A549 (cell line): ENCODE measurements at regions not wholly inside any gene's neighbourhood (a gene's known extent, or its start where the extent isn't known, plus 50 kb on each side); places are given as distances from the start of the nearest gene placed in this dataset.

Experiments used
- ATAC-seq, 2 experiments: fragments of 200-7000 bp in 1 of 2; fragments of >200 bp in 1 of 2; cut with Nextera tagmentation in 1 of 2; cut with Tn5 transposase in 1 of 2; 3 replicates each; pipeline versions ENCODE4 v1.8.0 to v1.9.1; 2018 to 2020; ENCODE audit warnings: mild to moderate bottlenecking in 1 of 2, moderate library complexity in 1 of 2
- CTCF ChIA-PET: fragments of 300-600 bp; sonication (Branson Sonifier 250); formaldehyde crosslinking; extraction: SDS; loops from one replicate; lab custom pipeline; 2021; ENCODE audit warnings: antibody characterized with exemption, inconsistent platforms; lab: Yijun Ruan, JAX
- POLR2A ChIA-PET: fragments of 350-600 bp; formaldehyde crosslinking; extraction: SDS; loops from one replicate; lab custom pipeline; 2021; ENCODE audit warnings: antibody characterized with exemption, inconsistent platforms; lab: Yijun Ruan, JAX
- DNase-seq, 2 experiments: peaks; one replicate each; pipeline versions ENCODE4 v3.0.0 to v3.0.0-alpha.2; 2011 to 2016; ENCODE audit warnings: low read depth in 1 of 2, low spot score in 1 of 2
- FAIRE-seq: peaks from 2 replicates; lab custom pipeline; 2011; peaks lifted over from hg19 to GRCh38; lab: Jason Lieb, UNC
- H3K27ac ChIP-seq, 2 experiments: fragments of >200 bp; sonication (Bioruptor Twin); formaldehyde crosslinking; 3 replicates each; pipeline ENCODE4 v1.5.1; 2016 to 2017
- H3K4me1 ChIP-seq: fragments of >200 bp; sonication (Bioruptor Twin); formaldehyde crosslinking; 3 replicates; pipeline ENCODE4 v1.6.1; 2016
- H3K4me2 ChIP-seq: fragments of >200 bp; sonication (Bioruptor Twin); formaldehyde crosslinking; 3 replicates; pipeline ENCODE4 v1.6.1; 2016
- H3K4me3 ChIP-seq: fragments of >200 bp; sonication (Bioruptor Twin); formaldehyde crosslinking; 3 replicates; pipeline ENCODE4 v1.5.1; 2016
- H3K9me3 ChIP-seq: fragments of >200 bp; sonication (Bioruptor Twin); formaldehyde crosslinking; 3 replicates; pipeline ENCODE4 v1.6.1; 2016
- BHLHE40 ChIP-seq: IDR thresholded peaks from 2 replicates; pipeline ENCODE4 v1.6.1; 2012; ENCODE audit warnings: low read depth, low read length, inconsistent platforms
- CBX8 ChIP-seq: fragments of 200-600 bp; sonication (generic); IDR thresholded peaks from 2 replicates; pipeline ENCODE4 v1.6.1; 2016
- CHD4 ChIP-seq: fragments of 200-600 bp; sonication (generic); IDR thresholded peaks from 2 replicates; pipeline ENCODE4 v1.6.1; 2016; ENCODE audit warnings: antibody characterized with exemption, mild to moderate bottlenecking, borderline replicate concordance
- EHF ChIP-seq: fragments of 250-450 bp; sonication (Bioruptor Pico); IDR thresholded peaks from 2 replicates; pipeline ENCODE4 v1.5.0; 2020; ENCODE audit warnings: mild to moderate bottlenecking
- GATA3 ChIP-seq: IDR thresholded peaks from 2 replicates; pipeline ENCODE4 v1.6.1; 2012; ENCODE audit warnings: borderline replicate concordance
- HOXA7 ChIP-seq: fragments of 250-450 bp; sonication (Bioruptor Pico); IDR thresholded peaks from 2 replicates; pipeline ENCODE4 v1.5.0; 2020; ENCODE audit warnings: mild to moderate bottlenecking, moderate library complexity
- HOXB5 ChIP-seq: fragments of 250-450 bp; sonication (Bioruptor Pico); IDR thresholded peaks from 2 replicates; pipeline ENCODE4 v1.5.0; 2020; ENCODE audit warnings: mild to moderate bottlenecking, moderate library complexity
- JUN ChIP-seq, 2 experiments: fragments of >200 bp; sonication (Bioruptor Twin); formaldehyde crosslinking; IDR thresholded peaks; 2 replicates in 1 of 2; 3 replicates in 1 of 2; pipeline ENCODE4 v1.6.1; 2016 to 2017
- KDM1A ChIP-seq: fragments of 200-600 bp; sonication (generic); IDR thresholded peaks from 2 replicates; pipeline ENCODE4 v1.6.1; 2016; ENCODE audit warnings: low read depth, mild to moderate bottlenecking
- MAFK ChIP-seq: fragments of 450-650 bp; IDR thresholded peaks from 2 replicates; pipeline ENCODE4 v1.6.1; 2014; ENCODE audit not compliant: partially characterized antibody
- MYC ChIP-seq: IDR thresholded peaks from 2 replicates; pipeline ENCODE4 v1.6.1; 2012; ENCODE audit warnings: mild to moderate bottlenecking, inconsistent platforms, low read length, improper control_type of control experiment, borderline replicate concordance
- NFE2L2 ChIP-seq: fragments of 150-350 bp; conservative IDR thresholded peaks from 2 replicates; pipeline ENCODE4 v1.6.1; 2014; ENCODE audit warnings: low read length
- PHF8 ChIP-seq: fragments of 200-600 bp; sonication (generic); IDR thresholded peaks from 2 replicates; pipeline ENCODE4 v1.6.1; 2016; ENCODE audit warnings: low read depth, mild to moderate bottlenecking, antibody characterized with exemption, moderate library complexity, borderline replicate concordance
- POLR2A ChIP-seq: IDR thresholded peaks from 2 replicates; pipeline ENCODE4 v1.6.1; 2012; ENCODE audit warnings: mild to moderate bottlenecking, low read length
- RAD21 ChIP-seq, 2 experiments: fragments of >200 bp in 1 of 2; sonication (Bioruptor Twin) in 1 of 2; formaldehyde crosslinking in 1 of 2; IDR thresholded peaks in 1 of 2; conservative IDR thresholded peaks in 1 of 2; 2 replicates in 1 of 2; 3 replicates in 1 of 2; pipeline ENCODE4 v1.6.1; 2012 to 2018; ENCODE audit warnings: inconsistent platforms in 1 of 2
- RARB ChIP-seq: fragments of 250-450 bp; sonication (Bioruptor Pico); IDR thresholded peaks from 2 replicates; pipeline ENCODE4 v1.8.0; 2021; ENCODE audit warnings: mild to moderate bottlenecking, moderate library complexity
- RCOR1 ChIP-seq: fragments of 150-350 bp; IDR thresholded peaks from 2 replicates; pipeline ENCODE4 v1.6.1; 2014; ENCODE audit warnings: antibody characterized with exemption, low read length, low read depth
- TP53 ChIP-seq: fragments of 250-450 bp; sonication (Bioruptor Pico); IDR thresholded peaks from 2 replicates; pipeline ENCODE4 v1.5.0; 2021; ENCODE audit warnings: mild to moderate bottlenecking, moderate library complexity
- ZNF302 ChIP-seq: fragments of 250-450 bp; sonication (Bioruptor Pico); IDR thresholded peaks from 2 replicates; pipeline ENCODE4 v1.9.0; 2021; ENCODE audit warnings: inconsistent platforms, mild to moderate bottlenecking, moderate library complexity
- WGBS: methylation state at CpG from one replicate; pipeline ENCODE4 v1.1.6; 2017; ENCODE audit errors: missing lambda C conversion rate; 5-methylcytosine and 5-hydroxymethylcytosine counted together
- TF ChIP-seq, protein P1 (sequence below): IDR thresholded peaks from 2 replicates; pipeline ENCODE4 v1.6.1; 2012
- TF ChIP-seq, protein P2 (sequence below): fragments of 250-450 bp; sonication (Bioruptor Pico); IDR thresholded peaks from 2 replicates; pipeline ENCODE4 v1.5.0; 2020; ENCODE audit warnings: low read depth, mild to moderate bottlenecking, moderate library complexity
- TF ChIP-seq, protein P3 (sequence below): fragments of 150-350 bp; IDR thresholded peaks from 2 replicates; pipeline ENCODE4 v1.6.1; 2014; ENCODE audit warnings: low read depth, mild to moderate bottlenecking, low read length
- TF ChIP-seq, protein P4 (sequence below): fragments of 250-450 bp; sonication (Bioruptor Pico); IDR thresholded peaks from 2 replicates; pipeline ENCODE4 v1.5.0; 2021; ENCODE audit warnings: mild to moderate bottlenecking, moderate library complexity, borderline replicate concordance
- TF ChIP-seq, protein P5 (sequence below): fragments of 200-600 bp; sonication (generic); IDR thresholded peaks from 2 replicates; pipeline ENCODE4 v1.6.1; 2016; ENCODE audit warnings: antibody characterized with exemption, mild to moderate bottlenecking, moderate library complexity
- TF ChIP-seq, protein P6 (sequence below): fragments of >200 bp; sonication (Bioruptor Twin); formaldehyde crosslinking; IDR thresholded peaks from 3 replicates; pipeline ENCODE4 v1.5.1; 2016
- TF ChIP-seq, protein P7 (sequence below): IDR thresholded peaks from 2 replicates; pipeline ENCODE4 v1.6.1; 2012

DNA sequence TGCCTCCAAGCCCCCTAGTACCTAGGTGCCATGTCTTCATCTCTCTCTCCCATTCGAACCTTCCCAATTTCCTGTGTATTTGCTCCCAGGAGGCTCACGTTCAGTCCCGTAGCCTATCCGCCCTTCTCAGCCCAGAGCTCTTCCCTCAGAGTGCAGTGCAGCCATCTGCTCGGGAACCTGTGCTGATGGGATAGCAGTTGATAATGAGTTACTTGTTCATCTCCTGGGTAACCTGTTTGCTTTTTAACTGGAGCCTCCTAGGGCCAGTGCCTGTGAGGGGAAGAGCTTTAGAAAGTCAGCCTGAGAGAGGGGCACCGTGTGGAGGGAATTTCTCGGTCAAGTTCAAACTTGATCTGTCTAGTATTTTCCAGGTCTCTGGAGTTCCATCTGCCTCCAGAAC, 229.8 kb upstream of the IL12B start:
- no peaks in the 10 kb centered on the region for H3K4me1 ChIP-seq
- WGBS = 89% methylated on average over 7 of the region's 7 CpGs
- DNase-seq (no peak), FAIRE-seq (no peak), ATAC-seq (no peak)
- ChIA-PET POLR2A (no interaction called here), CTCF (interaction anchor here (1.0 kb wide), 1 partner anchor 8 kb away, joined by 3 read pairs; no protein-coding TSS in a partner anchor)
- no peak overlapping the region for H3K4me2 ChIP-seq
- no peak overlapping the region for H3K4me3 ChIP-seq
- H3K27ac ChIP-seq = no peak overlapping the region
- TF ChIP-seq, protein P1, sequence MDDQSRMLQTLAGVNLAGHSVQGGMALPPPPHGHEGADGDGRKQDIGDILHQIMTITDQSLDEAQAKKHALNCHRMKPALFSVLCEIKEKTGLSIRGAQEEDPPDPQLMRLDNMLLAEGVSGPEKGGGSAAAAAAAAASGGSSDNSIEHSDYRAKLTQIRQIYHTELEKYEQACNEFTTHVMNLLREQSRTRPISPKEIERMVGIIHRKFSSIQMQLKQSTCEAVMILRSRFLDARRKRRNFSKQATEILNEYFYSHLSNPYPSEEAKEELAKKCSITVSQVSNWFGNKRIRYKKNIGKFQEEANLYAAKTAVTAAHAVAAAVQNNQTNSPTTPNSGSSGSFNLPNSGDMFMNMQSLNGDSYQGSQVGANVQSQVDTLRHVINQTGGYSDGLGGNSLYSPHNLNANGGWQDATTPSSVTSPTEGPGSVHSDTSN = no peak
- TF ChIP-seq MAFK (no peak), MYC (no peak), JUN (IDR thresholded peaks at IDR 0.05) (no peak), KDM1A (no peak), RAD21 (conservative IDR thresholded peaks at IDR 0.05 in 1 of 2, IDR thresholded peaks at IDR 0.05 in 1 of 2) (no peak), PHF8 (no peak)
- TF ChIP-seq, protein P2, sequence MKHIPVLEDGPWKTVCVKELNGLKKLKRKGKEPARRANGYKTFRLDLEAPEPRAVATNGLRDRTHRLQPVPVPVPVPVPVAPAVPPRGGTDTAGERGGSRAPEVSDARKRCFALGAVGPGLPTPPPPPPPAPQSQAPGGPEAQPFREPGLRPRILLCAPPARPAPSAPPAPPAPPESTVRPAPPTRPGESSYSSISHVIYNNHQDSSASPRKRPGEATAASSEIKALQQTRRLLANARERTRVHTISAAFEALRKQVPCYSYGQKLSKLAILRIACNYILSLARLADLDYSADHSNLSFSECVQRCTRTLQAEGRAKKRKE (CRISPR knock-in tag) = no peak
- TF ChIP-seq, protein P3, sequence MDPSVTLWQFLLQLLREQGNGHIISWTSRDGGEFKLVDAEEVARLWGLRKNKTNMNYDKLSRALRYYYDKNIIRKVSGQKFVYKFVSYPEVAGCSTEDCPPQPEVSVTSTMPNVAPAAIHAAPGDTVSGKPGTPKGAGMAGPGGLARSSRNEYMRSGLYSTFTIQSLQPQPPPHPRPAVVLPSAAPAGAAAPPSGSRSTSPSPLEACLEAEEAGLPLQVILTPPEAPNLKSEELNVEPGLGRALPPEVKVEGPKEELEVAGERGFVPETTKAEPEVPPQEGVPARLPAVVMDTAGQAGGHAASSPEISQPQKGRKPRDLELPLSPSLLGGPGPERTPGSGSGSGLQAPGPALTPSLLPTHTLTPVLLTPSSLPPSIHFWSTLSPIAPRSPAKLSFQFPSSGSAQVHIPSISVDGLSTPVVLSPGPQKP = no peak
- H3K9me3 ChIP-seq = no peaks in the 10 kb centered on the region

DNA sequence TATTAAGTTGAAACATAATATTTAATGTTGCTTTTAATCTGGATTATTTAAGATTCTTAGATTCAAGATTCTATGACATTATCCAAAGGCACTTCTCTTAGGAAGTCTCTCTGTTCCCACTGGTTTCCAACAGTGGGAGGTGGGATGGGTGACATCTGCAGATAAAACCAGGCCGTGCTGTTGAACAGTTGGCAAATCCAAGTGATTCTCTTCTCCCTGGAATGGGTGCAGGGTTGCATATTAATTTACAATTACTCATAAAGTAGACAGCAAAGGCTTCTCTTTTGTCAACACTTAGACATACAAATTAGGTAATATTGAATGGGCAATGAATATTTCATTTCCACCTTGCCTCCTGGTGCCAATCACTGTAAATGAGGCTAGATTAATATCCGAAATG, 233.7 kb upstream of the IL12B start:
- Histone ChIP-seq H3K4me2 (no peak overlapping the region), H3K9me3 (no peaks in the 10 kb centered on the region), H3K27ac (no peak overlapping the region), H3K4me1 (no peaks in the 10 kb centered on the region), H3K4me3 (no peak overlapping the region)
- FAIRE-seq = no peak
- POLR2A ChIA-PET = no interaction called here
- ATAC-seq = no peak
- no peak for TF ChIP-seq KDM1A
- no peak for TF ChIP-seq BHLHE40
- TF ChIP-seq TP53 (CRISPR knock-in tag) = no peak
- no peak for TF ChIP-seq RCOR1
- no peak for TF ChIP-seq GATA3
- TF ChIP-seq, protein P3 = no peak
- TF ChIP-seq, protein P4, sequence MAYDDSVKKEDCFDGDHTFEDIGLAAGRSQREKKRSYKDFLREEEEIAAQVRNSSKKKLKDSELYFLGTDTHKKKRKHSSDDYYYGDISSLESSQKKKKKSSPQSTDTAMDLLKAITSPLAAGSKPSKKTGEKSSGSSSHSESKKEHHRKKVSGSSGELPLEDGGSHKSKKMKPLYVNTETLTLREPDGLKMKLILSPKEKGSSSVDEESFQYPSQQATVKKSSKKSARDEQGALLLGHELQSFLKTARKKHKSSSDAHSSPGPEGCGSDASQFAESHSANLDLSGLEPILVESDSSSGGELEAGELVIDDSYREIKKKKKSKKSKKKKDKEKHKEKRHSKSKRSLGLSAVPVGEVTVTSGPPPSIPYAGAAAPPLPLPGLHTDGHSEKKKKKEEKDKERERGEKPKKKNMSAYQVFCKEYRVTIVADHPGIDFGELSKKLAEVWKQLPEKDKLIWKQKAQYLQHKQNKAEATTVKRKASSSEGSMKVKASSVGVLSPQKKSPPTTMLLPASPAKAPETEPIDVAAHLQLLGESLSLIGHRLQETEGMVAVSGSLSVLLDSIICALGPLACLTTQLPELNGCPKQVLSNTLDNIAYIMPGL (CRISPR knock-in tag) = no peak
- no peak for TF ChIP-seq ZNF302 (CRISPR knock-in tag)
- TF ChIP-seq EHF (CRISPR knock-in tag) = no peak
- TF ChIP-seq CHD4 = no peak
- TF ChIP-seq, protein P5, sequence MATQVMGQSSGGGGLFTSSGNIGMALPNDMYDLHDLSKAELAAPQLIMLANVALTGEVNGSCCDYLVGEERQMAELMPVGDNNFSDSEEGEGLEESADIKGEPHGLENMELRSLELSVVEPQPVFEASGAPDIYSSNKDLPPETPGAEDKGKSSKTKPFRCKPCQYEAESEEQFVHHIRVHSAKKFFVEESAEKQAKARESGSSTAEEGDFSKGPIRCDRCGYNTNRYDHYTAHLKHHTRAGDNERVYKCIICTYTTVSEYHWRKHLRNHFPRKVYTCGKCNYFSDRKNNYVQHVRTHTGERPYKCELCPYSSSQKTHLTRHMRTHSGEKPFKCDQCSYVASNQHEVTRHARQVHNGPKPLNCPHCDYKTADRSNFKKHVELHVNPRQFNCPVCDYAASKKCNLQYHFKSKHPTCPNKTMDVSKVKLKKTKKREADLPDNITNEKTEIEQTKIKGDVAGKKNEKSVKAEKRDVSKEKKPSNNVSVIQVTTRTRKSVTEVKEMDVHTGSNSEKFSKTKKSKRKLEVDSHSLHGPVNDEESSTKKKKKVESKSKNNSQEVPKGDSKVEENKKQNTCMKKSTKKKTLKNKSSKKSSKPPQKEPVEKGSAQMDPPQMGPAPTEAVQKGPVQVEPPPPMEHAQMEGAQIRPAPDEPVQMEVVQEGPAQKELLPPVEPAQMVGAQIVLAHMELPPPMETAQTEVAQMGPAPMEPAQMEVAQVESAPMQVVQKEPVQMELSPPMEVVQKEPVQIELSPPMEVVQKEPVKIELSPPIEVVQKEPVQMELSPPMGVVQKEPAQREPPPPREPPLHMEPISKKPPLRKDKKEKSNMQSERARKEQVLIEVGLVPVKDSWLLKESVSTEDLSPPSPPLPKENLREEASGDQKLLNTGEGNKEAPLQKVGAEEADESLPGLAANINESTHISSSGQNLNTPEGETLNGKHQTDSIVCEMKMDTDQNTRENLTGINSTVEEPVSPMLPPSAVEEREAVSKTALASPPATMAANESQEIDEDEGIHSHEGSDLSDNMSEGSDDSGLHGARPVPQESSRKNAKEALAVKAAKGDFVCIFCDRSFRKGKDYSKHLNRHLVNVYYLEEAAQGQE = no peak
- TF ChIP-seq, protein P6, sequence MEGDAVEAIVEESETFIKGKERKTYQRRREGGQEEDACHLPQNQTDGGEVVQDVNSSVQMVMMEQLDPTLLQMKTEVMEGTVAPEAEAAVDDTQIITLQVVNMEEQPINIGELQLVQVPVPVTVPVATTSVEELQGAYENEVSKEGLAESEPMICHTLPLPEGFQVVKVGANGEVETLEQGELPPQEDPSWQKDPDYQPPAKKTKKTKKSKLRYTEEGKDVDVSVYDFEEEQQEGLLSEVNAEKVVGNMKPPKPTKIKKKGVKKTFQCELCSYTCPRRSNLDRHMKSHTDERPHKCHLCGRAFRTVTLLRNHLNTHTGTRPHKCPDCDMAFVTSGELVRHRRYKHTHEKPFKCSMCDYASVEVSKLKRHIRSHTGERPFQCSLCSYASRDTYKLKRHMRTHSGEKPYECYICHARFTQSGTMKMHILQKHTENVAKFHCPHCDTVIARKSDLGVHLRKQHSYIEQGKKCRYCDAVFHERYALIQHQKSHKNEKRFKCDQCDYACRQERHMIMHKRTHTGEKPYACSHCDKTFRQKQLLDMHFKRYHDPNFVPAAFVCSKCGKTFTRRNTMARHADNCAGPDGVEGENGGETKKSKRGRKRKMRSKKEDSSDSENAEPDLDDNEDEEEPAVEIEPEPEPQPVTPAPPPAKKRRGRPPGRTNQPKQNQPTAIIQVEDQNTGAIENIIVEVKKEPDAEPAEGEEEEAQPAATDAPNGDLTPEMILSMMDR = no peak
- no peak for TF ChIP-seq HOXA7 (CRISPR knock-in tag)
- TF ChIP-seq POLR2A = no peak
- TF ChIP-seq RARB = no peak
- TF ChIP-seq, protein P7, sequence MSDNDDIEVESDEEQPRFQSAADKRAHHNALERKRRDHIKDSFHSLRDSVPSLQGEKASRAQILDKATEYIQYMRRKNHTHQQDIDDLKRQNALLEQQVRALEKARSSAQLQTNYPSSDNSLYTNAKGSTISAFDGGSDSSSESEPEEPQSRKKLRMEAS = no peak
- TF ChIP-seq HOXB5 (CRISPR knock-in tag) = no peak
- no peak for TF ChIP-seq MYC
- no peak for TF ChIP-seq CBX8
- no peak for TF ChIP-seq NFE2L2
- DNase-seq = no peak
- 70% methylated on average over 2 of the region's 2 CpGs for WGBS
- CTCF ChIA-PET = interaction anchor here (0.5 kb wide), 1 partner anchor 329 kb away, joined by 3 read pairs; no protein-coding TSS in a partner anchor
